ENCODE measurements at regions not wholly inside any gene's neighbourhood (a gene's known extent, or its start where the extent isn't known, plus 50 kb on each side); places are given as distances from the start of the nearest gene placed in this dataset.

- TF ChIP-seq, protein P1, sequence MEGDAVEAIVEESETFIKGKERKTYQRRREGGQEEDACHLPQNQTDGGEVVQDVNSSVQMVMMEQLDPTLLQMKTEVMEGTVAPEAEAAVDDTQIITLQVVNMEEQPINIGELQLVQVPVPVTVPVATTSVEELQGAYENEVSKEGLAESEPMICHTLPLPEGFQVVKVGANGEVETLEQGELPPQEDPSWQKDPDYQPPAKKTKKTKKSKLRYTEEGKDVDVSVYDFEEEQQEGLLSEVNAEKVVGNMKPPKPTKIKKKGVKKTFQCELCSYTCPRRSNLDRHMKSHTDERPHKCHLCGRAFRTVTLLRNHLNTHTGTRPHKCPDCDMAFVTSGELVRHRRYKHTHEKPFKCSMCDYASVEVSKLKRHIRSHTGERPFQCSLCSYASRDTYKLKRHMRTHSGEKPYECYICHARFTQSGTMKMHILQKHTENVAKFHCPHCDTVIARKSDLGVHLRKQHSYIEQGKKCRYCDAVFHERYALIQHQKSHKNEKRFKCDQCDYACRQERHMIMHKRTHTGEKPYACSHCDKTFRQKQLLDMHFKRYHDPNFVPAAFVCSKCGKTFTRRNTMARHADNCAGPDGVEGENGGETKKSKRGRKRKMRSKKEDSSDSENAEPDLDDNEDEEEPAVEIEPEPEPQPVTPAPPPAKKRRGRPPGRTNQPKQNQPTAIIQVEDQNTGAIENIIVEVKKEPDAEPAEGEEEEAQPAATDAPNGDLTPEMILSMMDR (conservative IDR thresholded peaks at IDR 0.05 in 1 of 2, IDR thresholded peaks at IDR 0.05 in 1 of 2; ENCODE audit: extremely low read depth in 1 of 2, insufficient read depth in 1 of 2, low read depth in 1 of 2, low read length in 2 of 2), result no peak
- TF ChIP-seq EZH2 (IDR thresholded peaks at IDR 0.05; ENCODE audit: borderline replicate concordance, low read length), result no peak
Observed at GRCh38 chr5:99070822-99071221, 142.0 kb upstream of the CHD1 start.

All from mammary epithelial cell (primary cell).